HEK293 (cell line): ENCODE measurements at regions not wholly inside any gene's neighbourhood (a gene's known extent, or its start where the extent isn't known, plus 50 kb on each side); places are given as distances from the start of the nearest gene placed in this dataset.

ENCODE experiments used
- CTCF ChIA-PET: fragments of 350-600 bp; formaldehyde crosslinking; extraction: SDS; loops from one replicate; lab custom pipeline; 2021; ENCODE audit warnings: antibody characterized with exemption; lab: Yijun Ruan, JAX
- POLR2A ChIA-PET: fragments of 300-600 bp; formaldehyde crosslinking; extraction: SDS; loops from one replicate; lab custom pipeline; 2020; ENCODE audit warnings: antibody characterized with exemption, inconsistent platforms; lab: Yijun Ruan, JAX
- H3K27ac ChIP-seq: fragments of 200-500 bp; sonication (Bioruptor generic); 2 replicates; pipeline ENCODE4 v1.5.1; 2014; ENCODE audit warnings: low read depth, low read length, control low read depth, inconsistent platforms; ENCODE audit errors: extremely low read depth
- H3K36me3 ChIP-seq, 2 experiments: fragments of 200-500 bp in 1 of 2; sonication (Bioruptor generic) in 1 of 2; 1 replicate in 1 of 2; 2 replicates in 1 of 2; pipeline ENCODE4 v1.5.1; 2014 to 2017; ENCODE audit warnings: inconsistent platforms in 2 of 2, low read length in 2 of 2; ENCODE audit not compliant: control insufficient read depth in 2 of 2, insufficient read depth in 1 of 2
- H3K4me1 ChIP-seq: fragments of 200-500 bp; sonication (Bioruptor generic); 2 replicates; pipeline ENCODE4 v1.5.1; 2014; ENCODE audit warnings: mild to moderate bottlenecking, low read length, inconsistent platforms; ENCODE audit not compliant: control insufficient read depth, insufficient read depth
- H3K4me3 ChIP-seq: 2 replicates; pipeline ENCODE4 v1.5.1; 2011; ENCODE audit warnings: low read depth, mild to moderate bottlenecking, control low read depth, low read length, moderate library complexity
- H3K9me3 ChIP-seq: fragments of 200-500 bp; sonication (Bioruptor generic); 2 replicates; pipeline ENCODE4 v1.5.1; 2014; ENCODE audit warnings: low read depth, low read length, inconsistent platforms; ENCODE audit not compliant: control insufficient read depth, insufficient read depth
- GFI1B ChIP-seq: fragments of 450-650 bp; formaldehyde crosslinking; IDR thresholded peaks from 2 replicates; pipeline ENCODE4 v1.5.1; 2016; ENCODE audit warnings: missing biosample characterization, missing genetic modification characterization
- GLI4 ChIP-seq: fragments of 450-650 bp; formaldehyde crosslinking; IDR thresholded peaks from 2 replicates; pipeline ENCODE4 v1.5.1; 2016; ENCODE audit warnings: missing biosample characterization, missing genetic modification characterization
- IKZF3 ChIP-seq: fragments of 450-650 bp; IDR thresholded peaks from 2 replicates; pipeline ENCODE4 v1.5.0; 2018; ENCODE audit warnings: missing biosample characterization, mild to moderate bottlenecking, missing genetic modification characterization, moderate library complexity
- KLF1 ChIP-seq: fragments of 450-650 bp; formaldehyde crosslinking; IDR thresholded peaks from 2 replicates; pipeline ENCODE4 v1.5.1; 2016; ENCODE audit warnings: missing biosample characterization, missing genetic modification characterization
- KLF8 ChIP-seq: fragments of 450-650 bp; formaldehyde crosslinking; IDR thresholded peaks from 2 replicates; pipeline ENCODE4 v1.5.1; 2016; ENCODE audit warnings: missing biosample characterization, missing genetic modification characterization
- REPIN1 ChIP-seq: fragments of 450-650 bp; formaldehyde crosslinking; IDR thresholded peaks from 2 replicates; pipeline ENCODE4 v1.5.1; 2017; ENCODE audit warnings: missing biosample characterization, missing genetic modification characterization, low read depth
- SALL2 ChIP-seq: fragments of 450-650 bp; formaldehyde crosslinking; IDR thresholded peaks from 2 replicates; pipeline ENCODE4 v1.5.0; 2017; ENCODE audit warnings: missing biosample characterization, mild to moderate bottlenecking, missing genetic modification characterization, borderline replicate concordance
- SCRT2 ChIP-seq: fragments of 450-650 bp; formaldehyde crosslinking; IDR thresholded peaks from 2 replicates; pipeline ENCODE4 v1.5.1; 2016; ENCODE audit warnings: missing biosample characterization, missing genetic modification characterization
- SETDB1 ChIP-seq: IDR thresholded peaks from one replicate; pipeline ENCODE4 v1.6.1; 2017; ENCODE audit warnings: mild to moderate bottlenecking, low read length, moderate library complexity, mixed read lengths; ENCODE audit not compliant: insufficient read length
- ZBTB1 ChIP-seq: fragments of 450-650 bp; formaldehyde crosslinking; IDR thresholded peaks from 2 replicates; pipeline ENCODE4 v1.5.1; 2016; ENCODE audit warnings: missing biosample characterization, missing genetic modification characterization
- ZBTB8A ChIP-seq: fragments of 450-650 bp; formaldehyde crosslinking; IDR thresholded peaks from 2 replicates; pipeline ENCODE4 v1.5.1; 2016; ENCODE audit warnings: missing biosample characterization, missing genetic modification characterization
- ZNF155 ChIP-seq: fragments of 450-650 bp; formaldehyde crosslinking; IDR thresholded peaks from 2 replicates; pipeline ENCODE4 v1.5.1; 2016; ENCODE audit warnings: missing biosample characterization, missing genetic modification characterization
- ZNF174 ChIP-seq: fragments of 450-650 bp; formaldehyde crosslinking; IDR thresholded peaks from 2 replicates; pipeline ENCODE4 v1.5.0; 2017; ENCODE audit warnings: missing biosample characterization, mild to moderate bottlenecking, missing genetic modification characterization
- ZNF175 ChIP-seq: fragments of 450-650 bp; formaldehyde crosslinking; IDR thresholded peaks from 2 replicates; pipeline ENCODE4 v1.5.1; 2016; ENCODE audit warnings: missing biosample characterization, missing genetic modification characterization
- ZNF23 ChIP-seq: fragments of 450-650 bp; formaldehyde crosslinking; IDR thresholded peaks from 2 replicates; pipeline ENCODE4 v1.5.1; 2016; ENCODE audit warnings: missing biosample characterization, missing genetic modification characterization, borderline replicate concordance
- ZNF292 ChIP-seq: fragments of 450-650 bp; formaldehyde crosslinking; IDR thresholded peaks from 2 replicates; pipeline ENCODE4 v1.5.1; 2016; ENCODE audit warnings: low read depth, missing biosample characterization, missing genetic modification characterization, borderline replicate concordance
- ZNF311 ChIP-seq: fragments of 450-650 bp; formaldehyde crosslinking; IDR thresholded peaks from 2 replicates; pipeline ENCODE4 v1.5.1; 2017; ENCODE audit warnings: missing biosample characterization, missing genetic modification characterization, borderline replicate concordance
- ZNF37A ChIP-seq: fragments of 450-650 bp; IDR thresholded peaks from 2 replicates; pipeline ENCODE4 v1.5.1; 2018; ENCODE audit warnings: missing biosample characterization, missing genetic modification characterization
- ZNF391 ChIP-seq: fragments of 450-650 bp; formaldehyde crosslinking; IDR thresholded peaks from 2 replicates; pipeline ENCODE4 v1.5.1; 2016; ENCODE audit warnings: low read depth, missing biosample characterization, missing genetic modification characterization, borderline replicate concordance
- ZNF433 ChIP-seq: fragments of 450-650 bp; formaldehyde crosslinking; IDR thresholded peaks from 2 replicates; pipeline ENCODE4 v1.5.1; 2016; ENCODE audit warnings: missing biosample characterization, missing genetic modification characterization, low read depth
- ZNF473 ChIP-seq: fragments of 450-650 bp; formaldehyde crosslinking; IDR thresholded peaks from 2 replicates; pipeline ENCODE4 v1.5.1; 2017; ENCODE audit warnings: missing biosample characterization, missing genetic modification characterization
- ZNF548 ChIP-seq: fragments of 450-650 bp; formaldehyde crosslinking; IDR thresholded peaks from 2 replicates; pipeline ENCODE4 v1.5.1; 2016; ENCODE audit warnings: missing biosample characterization, missing genetic modification characterization
- ZNF596 ChIP-seq: fragments of 450-650 bp; IDR thresholded peaks from 2 replicates; pipeline ENCODE4 v1.5.0; 2018; ENCODE audit warnings: missing biosample characterization, mild to moderate bottlenecking, missing genetic modification characterization, moderate library complexity
- ZNF658 ChIP-seq: fragments of 450-650 bp; formaldehyde crosslinking; IDR thresholded peaks from 2 replicates; pipeline ENCODE4; 2016; ENCODE audit warnings: missing biosample characterization, missing genetic modification characterization
- ZNF670 ChIP-seq: fragments of 450-650 bp; formaldehyde crosslinking; IDR thresholded peaks from 2 replicates; pipeline ENCODE4 v1.5.1; 2016; ENCODE audit warnings: missing biosample characterization, missing genetic modification characterization, low read depth
- ZNF677 ChIP-seq: fragments of 450-650 bp; IDR thresholded peaks from 2 replicates; pipeline ENCODE4 v1.5.0; 2018; ENCODE audit warnings: missing biosample characterization, mild to moderate bottlenecking, missing genetic modification characterization, moderate library complexity
- ZNF707 ChIP-seq: fragments of 450-650 bp; formaldehyde crosslinking; IDR thresholded peaks from 2 replicates; pipeline ENCODE4 v1.5.1; 2016; ENCODE audit warnings: missing biosample characterization, missing genetic modification characterization
- ZNF76 ChIP-seq: fragments of 450-650 bp; formaldehyde crosslinking; IDR thresholded peaks from 2 replicates; pipeline ENCODE4; 2016; ENCODE audit warnings: low read depth, missing biosample characterization, missing genetic modification characterization, borderline replicate concordance
- ZNF768 ChIP-seq: fragments of 450-650 bp; formaldehyde crosslinking; IDR thresholded peaks from 2 replicates; pipeline ENCODE4 v1.5.1; 2018; ENCODE audit warnings: missing biosample characterization, mild to moderate bottlenecking, missing genetic modification characterization
- ZNF776 ChIP-seq: fragments of 450-650 bp; formaldehyde crosslinking; IDR thresholded peaks from 2 replicates; pipeline ENCODE4 v1.5.0; 2017; ENCODE audit warnings: missing biosample characterization, missing genetic modification characterization, borderline replicate concordance
- ZNF843 ChIP-seq: fragments of 450-650 bp; formaldehyde crosslinking; IDR thresholded peaks from 2 replicates; pipeline ENCODE4 v1.5.1; 2016; ENCODE audit warnings: missing biosample characterization, missing genetic modification characterization
- ZSCAN30 ChIP-seq: fragments of 450-650 bp; IDR thresholded peaks from 2 replicates; pipeline ENCODE4 v1.5.1; 2018; ENCODE audit warnings: missing biosample characterization, mild to moderate bottlenecking, missing genetic modification characterization, moderate library complexity
- TF ChIP-seq, protein P1 (sequence below): fragments of 450-650 bp; formaldehyde crosslinking; IDR thresholded peaks from 2 replicates; pipeline ENCODE4 v1.5.1; 2016; ENCODE audit warnings: missing biosample characterization, missing genetic modification characterization
- TF ChIP-seq, protein P2 (sequence below): fragments of 450-650 bp; formaldehyde crosslinking; IDR thresholded peaks from 2 replicates; pipeline ENCODE4 v1.5.1; 2017; ENCODE audit warnings: missing biosample characterization, missing genetic modification characterization

DNA sequence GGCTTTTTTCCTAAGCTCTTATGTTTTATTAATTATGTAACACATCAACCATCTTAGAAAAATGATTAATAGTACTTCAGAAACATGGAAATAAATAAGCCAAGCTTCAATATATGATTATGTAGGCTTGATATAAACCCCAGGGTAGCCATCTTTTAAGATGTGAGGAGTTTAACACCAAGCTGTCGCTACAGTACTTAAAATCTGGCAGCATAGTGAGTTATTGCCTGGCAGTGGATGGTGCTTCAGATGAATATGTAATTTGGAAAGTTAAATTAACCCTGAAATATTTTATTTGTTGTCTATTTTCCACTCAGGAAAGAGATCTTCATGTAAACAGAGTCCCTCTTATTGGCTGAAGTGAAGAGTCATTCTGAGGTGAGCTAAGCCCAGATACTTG lies 339.0 kb upstream of the ZFP64 start (continued):
- no peak for TF ChIP-seq SETDB1
- TF ChIP-seq KLF8 (tag by site-specific recombination), result no peak
- no peak for TF ChIP-seq ZNF768 (tag by site-specific recombination)
- TF ChIP-seq ZNF76 (tag by site-specific recombination), result no peak
- no peak for TF ChIP-seq ZNF473
- TF ChIP-seq ZNF37A (tag by site-specific recombination), result no peak
- TF ChIP-seq, protein P1, sequence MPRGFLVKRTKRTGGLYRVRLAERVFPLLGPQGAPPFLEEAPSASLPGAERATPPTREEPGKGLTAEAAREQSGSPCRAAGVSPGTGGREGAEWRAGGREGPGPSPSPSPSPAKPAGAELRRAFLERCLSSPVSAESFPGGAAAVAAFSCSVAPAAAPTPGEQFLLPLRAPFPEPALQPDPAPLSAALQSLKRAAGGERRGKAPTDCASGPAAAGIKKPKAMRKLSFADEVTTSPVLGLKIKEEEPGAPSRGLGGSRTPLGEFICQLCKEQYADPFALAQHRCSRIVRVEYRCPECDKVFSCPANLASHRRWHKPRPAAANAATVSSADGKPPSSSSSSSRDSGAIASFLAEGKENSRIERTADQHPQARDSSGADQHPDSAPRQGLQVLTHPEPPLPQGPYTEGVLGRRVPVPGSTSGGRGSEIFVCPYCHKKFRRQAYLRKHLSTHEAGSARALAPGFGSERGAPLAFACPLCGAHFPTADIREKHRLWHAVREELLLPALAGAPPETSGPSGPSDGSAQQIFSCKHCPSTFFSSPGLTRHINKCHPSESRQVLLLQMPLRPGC (tag by site-specific recombination), result no peak
- no peak for TF ChIP-seq ZNF670
- TF ChIP-seq, protein P2, sequence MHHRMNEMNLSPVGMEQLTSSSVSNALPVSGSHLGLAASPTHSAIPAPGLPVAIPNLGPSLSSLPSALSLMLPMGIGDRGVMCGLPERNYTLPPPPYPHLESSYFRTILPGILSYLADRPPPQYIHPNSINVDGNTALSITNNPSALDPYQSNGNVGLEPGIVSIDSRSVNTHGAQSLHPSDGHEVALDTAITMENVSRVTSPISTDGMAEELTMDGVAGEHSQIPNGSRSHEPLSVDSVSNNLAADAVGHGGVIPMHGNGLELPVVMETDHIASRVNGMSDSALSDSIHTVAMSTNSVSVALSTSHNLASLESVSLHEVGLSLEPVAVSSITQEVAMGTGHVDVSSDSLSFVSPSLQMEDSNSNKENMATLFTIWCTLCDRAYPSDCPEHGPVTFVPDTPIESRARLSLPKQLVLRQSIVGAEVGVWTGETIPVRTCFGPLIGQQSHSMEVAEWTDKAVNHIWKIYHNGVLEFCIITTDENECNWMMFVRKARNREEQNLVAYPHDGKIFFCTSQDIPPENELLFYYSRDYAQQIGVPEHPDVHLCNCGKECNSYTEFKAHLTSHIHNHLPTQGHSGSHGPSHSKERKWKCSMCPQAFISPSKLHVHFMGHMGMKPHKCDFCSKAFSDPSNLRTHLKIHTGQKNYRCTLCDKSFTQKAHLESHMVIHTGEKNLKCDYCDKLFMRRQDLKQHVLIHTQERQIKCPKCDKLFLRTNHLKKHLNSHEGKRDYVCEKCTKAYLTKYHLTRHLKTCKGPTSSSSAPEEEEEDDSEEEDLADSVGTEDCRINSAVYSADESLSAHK (tag by site-specific recombination), result no peak

DNA sequence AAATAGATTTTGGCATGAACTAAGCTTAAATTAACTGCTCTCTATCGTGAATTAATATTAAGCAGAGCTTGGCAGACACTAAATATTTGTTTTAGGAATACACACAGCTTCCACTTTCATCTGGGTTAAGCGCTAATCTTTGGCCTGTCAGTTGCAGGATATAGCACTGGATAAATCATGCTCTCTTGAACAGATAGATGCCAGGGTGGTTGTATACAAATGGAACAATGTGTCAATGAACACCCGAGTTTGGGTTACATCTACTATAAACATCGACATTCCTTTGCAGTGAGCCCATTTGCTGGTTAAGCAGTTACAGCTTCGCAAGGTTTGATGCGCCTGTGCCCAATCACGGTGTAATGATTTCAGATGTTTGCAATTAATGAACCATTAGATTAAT lies 338.2 kb upstream of the ZFP64 start:
- Histone ChIP-seq H3K4me3 (no peak overlapping the region), H3K4me1 (no peaks in the 10 kb centered on the region), H3K9me3 (no peaks in the 10 kb centered on the region), H3K36me3 (no peaks in the 10 kb centered on the region), H3K27ac (no peak overlapping the region)
- CTCF ChIA-PET, result interaction anchor here (0.6 to 1.1 kb wide), 3 partner anchors 45 to 1009 kb away, joined by 3 read pairs; no protein-coding TSS in a partner anchor
- POLR2A ChIA-PET, result interaction anchor here (0.6 kb wide), 1 partner anchor 1137 kb away, joined by 4 read pairs; no protein-coding TSS in a partner anchor
- no peak for TF ChIP-seq ZNF23 (tag by site-specific recombination)
- TF ChIP-seq SALL2 (tag by site-specific recombination), result no peak
- TF ChIP-seq ZNF155 (tag by site-specific recombination), result no peak
- TF ChIP-seq ZBTB1 (tag by site-specific recombination), result no peak
- TF ChIP-seq ZNF433, result no peak
- no peak for TF ChIP-seq ZNF843 (tag by site-specific recombination)
- no peak for TF ChIP-seq ZNF548
- TF ChIP-seq ZSCAN30, result no peak
- no peak for TF ChIP-seq ZNF596 (tag by site-specific recombination)

DNA sequence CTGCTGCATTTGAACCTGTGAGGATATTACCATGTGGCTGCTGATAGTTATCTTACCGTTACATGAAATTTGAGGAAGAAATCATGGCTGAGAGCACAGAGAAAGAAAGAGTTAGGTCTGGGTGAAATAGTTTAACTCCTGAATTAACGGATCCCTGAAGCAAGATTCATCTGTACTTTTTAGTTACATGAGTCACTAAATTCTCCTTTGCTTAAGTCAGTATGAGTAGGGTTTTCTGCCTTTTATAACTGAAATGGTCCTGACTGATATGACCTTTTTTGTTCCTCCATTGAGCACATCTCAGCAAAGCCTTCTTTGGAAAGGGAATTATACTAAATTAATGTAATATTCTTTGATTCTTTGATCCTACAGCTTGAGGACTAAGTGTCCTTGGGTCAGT lies 333.3 kb upstream of the ZFP64 start:
- Histone ChIP-seq H3K9me3 (no peaks in the 10 kb centered on the region), H3K4me1 (no peaks in the 10 kb centered on the region), H3K4me3 (no peak overlapping the region), H3K27ac (no peak overlapping the region), H3K36me3 (no peaks in the 10 kb centered on the region)
- ChIA-PET POLR2A (no interaction called here), CTCF (interaction anchor here (0.7 kb wide), 1 partner anchor 164 kb away, joined by 3 read pairs; no protein-coding TSS in a partner anchor)
- TF ChIP-seq GLI4 (tag by site-specific recombination) (no peak), ZNF292 (tag by site-specific recombination) (no peak), SCRT2 (tag by site-specific recombination) (no peak), ZNF23 (tag by site-specific recombination) (no peak), ZNF677 (no peak), ZNF776 (no peak), ZNF174 (tag by site-specific recombination) (no peak), ZNF768 (tag by site-specific recombination) (no peak), KLF1 (tag by site-specific recombination) (no peak), ZNF391 (tag by site-specific recombination) (no peak), ZNF473 (no peak), GFI1B (tag by site-specific recombination) (no peak), ZBTB8A (tag by site-specific recombination) (no peak), REPIN1 (tag by site-specific recombination) (no peak), ZNF707 (tag by site-specific recombination) (no peak), ZNF175 (tag by site-specific recombination) (no peak), IKZF3 (no peak), ZNF311 (no peak), ZNF658 (tag by site-specific recombination) (no peak), ZNF670 (no peak)
